GM12878 (cell line): ENCODE measurements at regions not wholly inside any gene's neighbourhood (a gene's known extent, or its start where the extent isn't known, plus 50 kb on each side); places are given as distances from the start of the nearest gene placed in this dataset.

Experiments
- CHD1 ChIP-seq: IDR thresholded peaks from 2 replicates; pipeline ENCODE4 v1.6.1; 2012; ENCODE audit warnings: low read depth, low read length, improper control_type of control experiment
- CUX1 ChIP-seq: IDR thresholded peaks from 2 replicates; pipeline ENCODE4 v1.6.1; 2012; ENCODE audit warnings: improper control_type of control experiment, low read depth, low read length; ENCODE audit not compliant: insufficient replicate concordance
- EED ChIP-seq: sonication (generic); IDR thresholded peaks from 2 replicates; pipeline ENCODE4 v1.6.1; 2016; ENCODE audit warnings: antibody characterized with exemption, low read depth
- IRF3 ChIP-seq: fragments of 450-650 bp; IDR thresholded peaks from 2 replicates; pipeline ENCODE4 v1.6.1; 2014; ENCODE audit warnings: mild to moderate bottlenecking
- NRF1 ChIP-seq: conservative IDR thresholded peaks from 2 replicates; pipeline ENCODE4 v1.6.1; 2011; ENCODE audit warnings: mild to moderate bottlenecking, low read depth, low read length, improper control_type of control experiment
- SREBF1 ChIP-seq: IDR thresholded peaks from 2 replicates; pipeline ENCODE4 v1.6.1; 2012; ENCODE audit warnings: mild to moderate bottlenecking, low read length
- WRNIP1 ChIP-seq: IDR thresholded peaks from 2 replicates; pipeline ENCODE4 v1.6.1; 2011; ENCODE audit warnings: low read depth, low read length, improper control_type of control experiment, borderline replicate concordance
- ZNF592 ChIP-seq: fragments of 450-650 bp; IDR thresholded peaks from 2 replicates; pipeline ENCODE4 v1.6.1; 2017; ENCODE audit warnings: mild to moderate bottlenecking, moderate library complexity
- ZZZ3 ChIP-seq: IDR thresholded peaks from 2 replicates; pipeline ENCODE4 v1.6.1; 2011; ENCODE audit warnings: low read depth; ENCODE audit not compliant: control insufficient read depth, insufficient read length

- TF ChIP-seq CUX1 (no peak), CHD1 (no peak), WRNIP1 (no peak), ZZZ3 (no peak), SREBF1 (no peak), NRF1 (no peak), EED (no peak), IRF3 (no peak), ZNF592 (no peak)
Observed at GRCh38 chr9:86456416-86456815, 102.2 kb upstream of the TUT7 start (continued).
